HepG2 (cell line): ENCODE measurements at regions not wholly inside any gene's neighbourhood (a gene's known extent, or its start where the extent isn't known, plus 50 kb on each side); places are given as distances from the start of the nearest gene placed in this dataset.

Source experiments
- AFF4 ChIP-seq: sonication (generic); formaldehyde crosslinking; IDR thresholded peaks from 2 replicates; pipeline ENCODE4 v1.4.0; 2020; ENCODE audit warnings: missing genetic modification reagents
- ATF5 ChIP-seq: sonication (generic); formaldehyde crosslinking; IDR thresholded peaks from 2 replicates; pipeline ENCODE4 v1.4.0; 2020; ENCODE audit warnings: mild to moderate bottlenecking, low read depth, missing genetic modification reagents
- CCAR2 ChIP-seq: fragments of 200-400 bp; formaldehyde crosslinking; optimal IDR thresholded peaks from 2 replicates; pipeline ENCODE3; 2018; ENCODE audit warnings: low read depth, mild to moderate bottlenecking, low read length, moderate library complexity
- CENPBD1 ChIP-seq: sonication (generic); formaldehyde crosslinking; IDR thresholded peaks from 2 replicates; pipeline ENCODE4 v1.8.0; 2022; ENCODE audit warnings: missing genetic modification reagents, low read depth, mild to moderate bottlenecking, borderline replicate concordance
- CHCHD3 ChIP-seq: sonication (generic); formaldehyde crosslinking; IDR thresholded peaks from 2 replicates; pipeline ENCODE4 v1.8.0; 2022; ENCODE audit warnings: mild to moderate bottlenecking, missing genetic modification reagents, moderate library complexity
- DNMT1 ChIP-seq: sonication (generic); formaldehyde crosslinking; IDR thresholded peaks from 2 replicates; pipeline ENCODE4 v1.5.1; 2020; ENCODE audit warnings: mild to moderate bottlenecking, missing genetic modification reagents
- ETV6 ChIP-seq: sonication (generic); formaldehyde crosslinking; conservative IDR thresholded peaks from 2 replicates; pipeline ENCODE4 v1.4.0; 2020; ENCODE audit warnings: missing genetic modification reagents
- FOXO1 ChIP-seq: sonication (generic); formaldehyde crosslinking; IDR thresholded peaks from 2 replicates; pipeline ENCODE4 v1.4.0; 2020; ENCODE audit warnings: missing genetic modification reagents
- KAT8 ChIP-seq: IDR thresholded peaks from 2 replicates; pipeline ENCODE4 v1.6.1; 2016; ENCODE audit warnings: missing genetic modification reagents, missing compliant biosample characterization
- MAFF ChIP-seq: IDR thresholded peaks from 2 replicates; pipeline ENCODE4 v1.6.1; 2011; ENCODE audit warnings: low read depth, low read length, improper control_type of control experiment
- MAFG ChIP-seq: sonication (generic); formaldehyde crosslinking; IDR thresholded peaks from 2 replicates; pipeline ENCODE4 v1.5.1; 2020; ENCODE audit warnings: mild to moderate bottlenecking, missing genetic modification reagents
- ONECUT2 ChIP-seq: sonication (generic); formaldehyde crosslinking; IDR thresholded peaks from 2 replicates; pipeline ENCODE4 v1.4.0; 2020; ENCODE audit warnings: missing genetic modification reagents
- PHF20 ChIP-seq: sonication (generic); formaldehyde crosslinking; IDR thresholded peaks from 2 replicates; pipeline ENCODE4 v1.5.0; 2020; ENCODE audit warnings: mild to moderate bottlenecking, missing genetic modification reagents
- RBFOX2 ChIP-seq: fragments of 200-400 bp; formaldehyde crosslinking; IDR thresholded peaks from 2 replicates; pipeline ENCODE4 v1.6.1; 2017; ENCODE audit warnings: low read depth, mild to moderate bottlenecking, low read length
- TFDP1 ChIP-seq: IDR thresholded peaks from 2 replicates; pipeline ENCODE4 v1.6.1; 2016; ENCODE audit warnings: missing compliant biosample characterization, missing genetic modification reagents, borderline replicate concordance
- ZGPAT ChIP-seq: IDR thresholded peaks from 2 replicates; pipeline ENCODE4 v1.6.1; 2016; ENCODE audit warnings: mild to moderate bottlenecking
- ZNF101 ChIP-seq: sonication (generic); formaldehyde crosslinking; IDR thresholded peaks from 2 replicates; pipeline ENCODE4 v1.4.0; 2020; ENCODE audit warnings: mild to moderate bottlenecking, low read depth, missing genetic modification reagents, borderline replicate concordance
- ZNF282 ChIP-seq: fragments of 450-650 bp; IDR thresholded peaks from 2 replicates; pipeline ENCODE4 v1.6.1; 2018; ENCODE audit not compliant: partially characterized antibody
- ZNF430 ChIP-seq: sonication (generic); formaldehyde crosslinking; IDR thresholded peaks from 2 replicates; pipeline ENCODE4 v1.9.0; 2021; ENCODE audit warnings: mild to moderate bottlenecking, missing genetic modification reagents
- ZNF597 ChIP-seq: sonication (generic); formaldehyde crosslinking; IDR thresholded peaks from 2 replicates; pipeline ENCODE4 v1.5.0; 2020; ENCODE audit warnings: missing genetic modification reagents
- ZNF772 ChIP-seq: sonication (generic); formaldehyde crosslinking; IDR thresholded peaks from 2 replicates; pipeline ENCODE4 v1.5.0; 2020; ENCODE audit warnings: mild to moderate bottlenecking, missing genetic modification reagents
- ZZZ3 ChIP-seq: sonication (generic); formaldehyde crosslinking; IDR thresholded peaks from 2 replicates; pipeline ENCODE4 v1.4.0; 2020; ENCODE audit warnings: missing genetic modification reagents, mild to moderate bottlenecking, borderline replicate concordance

GRCh38 chr20:37627060-37627766 lies 66.6 kb upstream of the CTNNBL1 start (continued):
- peak; percentile 95 for TF ChIP-seq ZGPAT (CRISPR knock-in tag)
- peak; percentile 97 for TF ChIP-seq AFF4 (CRISPR knock-in tag)
- TF ChIP-seq ZNF772 (CRISPR knock-in tag) = peak; percentile 99; the same call in 1 of the 2 replicates
- TF ChIP-seq CCAR2 = no peak
- TF ChIP-seq ZNF101 (CRISPR knock-in tag) = peak; percentile 93; the same call in 1 of the 2 replicates
- TF ChIP-seq TFDP1 (CRISPR knock-in tag) = peak; percentile 86; the same call in 1 of the 2 replicates
- no peak for TF ChIP-seq ZNF282
- TF ChIP-seq PHF20 (CRISPR knock-in tag) = peak; percentile 79
- peak; percentile 56; the same call in 1 of the 2 replicates for TF ChIP-seq ZZZ3 (CRISPR knock-in tag)
- peak; percentile 91 for TF ChIP-seq ONECUT2 (CRISPR knock-in tag)
- peak; percentile 98 for TF ChIP-seq CHCHD3
- TF ChIP-seq MAFG = peak; percentile 85
- TF ChIP-seq KAT8 (CRISPR knock-in tag) = peak; percentile 95
- peak; percentile 98 for TF ChIP-seq CENPBD1 (CRISPR knock-in tag)
- peak; percentile 100 for TF ChIP-seq ETV6 (CRISPR knock-in tag)
- no peak for TF ChIP-seq ZNF597 (CRISPR knock-in tag)
- TF ChIP-seq ZNF430 (CRISPR knock-in tag) = peak; percentile 99
- TF ChIP-seq MAFF = no peak
- peak; percentile 97 for TF ChIP-seq FOXO1 (CRISPR knock-in tag)
- peak; percentile 96 for TF ChIP-seq DNMT1 (CRISPR knock-in tag)
- TF ChIP-seq RBFOX2 = no peak
- TF ChIP-seq ATF5 (CRISPR knock-in tag) = peak; percentile 99
